Esophagus squamous epithelium (tissue), 4 donors: ENCODE measurements at regions not wholly inside any gene's neighbourhood (a gene's known extent, or its start where the extent isn't known, plus 50 kb on each side); places are given as distances from the start of the nearest gene placed in this dataset.

Source experiments
- CTCF ChIP-seq, 6 experiments: fragments of 450-650 bp in 4 of 6; fragments of 200-600 bp in 2 of 6; sonication (generic) in 2 of 6; IDR thresholded peaks; one replicate each; pipeline ENCODE4 v1.5.1; 2016 to 2019; ENCODE audit warnings: antibody characterized with exemption in 6 of 6, mild to moderate bottlenecking in 4 of 6, moderate library complexity in 4 of 6
- POLR2A ChIP-seq, 4 donors: fragments of 450-650 bp; IDR thresholded peaks; one replicate each; pipeline ENCODE4 v1.6.1; 2017; ENCODE audit warnings: antibody characterized with exemption in 4 of 4, mild to moderate bottlenecking in 4 of 4, moderate library complexity in 3 of 4

GRCh38 chr2:136191041-136191440, 73.1 kb upstream of the CXCR4 start:
- TF ChIP-seq CTCF (IDR thresholded peaks at IDR 0.05) = no peak
- TF ChIP-seq POLR2A (IDR thresholded peaks at IDR 0.05) = no peak
